GM18873 (cell line): ENCODE measurements at regions not wholly inside any gene's neighbourhood (a gene's known extent, or its start where the extent isn't known, plus 50 kb on each side); places are given as distances from the start of the nearest gene placed in this dataset.
"Not testable (repeated sequence)": the region's sequence is repeated elsewhere in the genome, so short reads cannot be mapped to it uniquely, and the experiment has no call there.

ENCODE experiments used
- ATAC-seq: cut with Tn5 transposase; IDR thresholded peaks from one replicate; pipeline ENCODE4 v1.9.1; 2021; ENCODE audit warnings: mild to moderate bottlenecking, moderate library complexity, moderate number of reproducible peaks; ENCODE audit not compliant: unreplicated experiment, low FRiP score

GRCh38 chrX:84611843-84612636, 109.8 kb upstream of the HDX start:
- ATAC-seq = no peak

GRCh38 chrX:84634201-84634782, 132.0 kb upstream of the HDX start:
- ATAC-seq = no peak

- ATAC-seq = no peak
Measured at GRCh38 chrX:84666086-84666485, 163.8 kb upstream of the HDX start.

- no peak for ATAC-seq
Measured at GRCh38 chrX:84690228-84690627, 188.0 kb upstream of the HDX start.

- ATAC-seq = no peak
Measured at GRCh38 chrX:84709987-84710386, 207.7 kb upstream of the HDX start.

GRCh38 chrX:84710611-84711010, 208.4 kb upstream of the HDX start:
- no peak for ATAC-seq

GRCh38 chrX:84712621-84713020, 210.4 kb upstream of the HDX start:
- no peak for ATAC-seq

GRCh38 chrX:84715315-84715714, 213.1 kb upstream of the HDX start:
- no peak for ATAC-seq

GRCh38 chrX:84717343-84717742, 215.1 kb upstream of the HDX start:
- no peak for ATAC-seq

- no peak for ATAC-seq
Measured at GRCh38 chrX:84721416-84721815, 219.2 kb upstream of the HDX start.

- ATAC-seq = no peak
Measured at GRCh38 chrX:84724576-84724975, 222.3 kb upstream of the HDX start.

- no peak for ATAC-seq
Measured at GRCh38 chrX:84729408-84729807, 227.2 kb upstream of the HDX start.

GRCh38 chrX:84729809-84730208, 227.6 kb upstream of the HDX start:
- peak; percentile 99 for ATAC-seq

- ATAC-seq = no peak
Measured at GRCh38 chrX:84735025-84735424, 232.8 kb upstream of the HDX start.

- ATAC-seq = no peak
Measured at GRCh38 chrX:84737471-84737871, 235.2 kb upstream of the HDX start.

GRCh38 chrX:84747516-84747915, 245.3 kb upstream of the HDX start:
- no peak for ATAC-seq

- no peak for ATAC-seq
Measured at GRCh38 chrX:84748965-84749656, 246.9 kb upstream of the HDX start.

GRCh38 chrX:84760560-84760959, 243.1 kb upstream of the APOOL start:
- ATAC-seq = no peak

- ATAC-seq = no peak
Measured at GRCh38 chrX:84796321-84796720, 207.4 kb upstream of the APOOL start.

GRCh38 chrX:84830836-84831235, 172.8 kb upstream of the APOOL start:
- ATAC-seq = no peak

GRCh38 chrX:84846541-84846940, 157.1 kb upstream of the APOOL start:
- not testable (repeated sequence) for ATAC-seq

GRCh38 chrX:84851183-84851582, 152.5 kb upstream of the APOOL start:
- not testable (repeated sequence) for ATAC-seq
